CD8-positive, alpha-beta memory T cell (primary cell): ENCODE measurements at regions not wholly inside any gene's neighbourhood (a gene's known extent, or its start where the extent isn't known, plus 50 kb on each side); places are given as distances from the start of the nearest gene placed in this dataset.

Experiments
- CTCF ChIA-PET: fragments of 350-600 bp; sonication (Branson Sonifier 250); formaldehyde crosslinking; loops from one replicate; lab custom pipeline; 2021; ENCODE audit warnings: antibody characterized with exemption; lab: Charles Lee
- POLR2A ChIA-PET: fragments of 350-600 bp; sonication (Branson Sonifier 250); formaldehyde crosslinking; loops from one replicate; lab custom pipeline; 2021; ENCODE audit warnings: antibody characterized with exemption; lab: Charles Lee
- DNase-seq, 5 donors: peaks; one replicate each; pipeline versions ENCODE4 v3.0.0 to v3.0.0-alpha.2; 2020 to 2022; ENCODE audit warnings: mixed read lengths in 1 of 5
- H3K27ac ChIP-seq: one replicate; pipeline ENCODE4 v1.7.0; 2013; ENCODE audit warnings: low read depth, mild to moderate bottlenecking, low read length, moderate library complexity
- H3K27me3 ChIP-seq: 2 replicates; pipeline ENCODE4 v1.7.0; 2013; ENCODE audit warnings: low read length, mild to moderate bottlenecking; ENCODE audit not compliant: insufficient read depth, poor library complexity, severe bottlenecking
- H3K36me3 ChIP-seq: 2 replicates; pipeline ENCODE4 v1.7.0; 2013; ENCODE audit warnings: mild to moderate bottlenecking, low read length, moderate library complexity; ENCODE audit not compliant: insufficient read depth
- H3K4me1 ChIP-seq: 2 replicates; pipeline ENCODE4 v1.7.0; 2013; ENCODE audit warnings: mild to moderate bottlenecking, low read length, moderate library complexity; ENCODE audit not compliant: insufficient read depth
- H3K4me3 ChIP-seq: 2 replicates; pipeline ENCODE4 v1.7.0; 2013; ENCODE audit warnings: mild to moderate bottlenecking, low read length
- H3K9me3 ChIP-seq: 2 replicates; pipeline ENCODE4 v1.7.0; 2013; ENCODE audit warnings: mild to moderate bottlenecking, low read length
- H3K27ac Mint-ChIP-seq, 8 donors: one replicate each; pipeline ENCODE4 v1.8.0; 2020 to 2021; ENCODE audit warnings: mixed read lengths in 8 of 8, mild to moderate bottlenecking in 6 of 8, inconsistent platforms in 3 of 8, moderate library complexity in 3 of 8
- H3K27me3 Mint-ChIP-seq, 2 donors: one replicate each; pipeline ENCODE4 v1.8.0; 2020 to 2021; ENCODE audit warnings: mixed read lengths in 2 of 2, mild to moderate bottlenecking in 1 of 2, moderate library complexity in 1 of 2
- H3K36me3 Mint-ChIP-seq, 3 donors: one replicate each; pipeline ENCODE4 v1.8.0; 2020 to 2021; ENCODE audit warnings: mixed read lengths in 3 of 3, inconsistent platforms in 1 of 3, mild to moderate bottlenecking in 1 of 3
- H3K4me1 Mint-ChIP-seq, 3 donors: one replicate each; pipeline ENCODE4 v1.8.0; 2020 to 2021; ENCODE audit warnings: mixed read lengths in 3 of 3, inconsistent platforms in 1 of 3, mild to moderate bottlenecking in 1 of 3
- H3K4me3 Mint-ChIP-seq, 7 donors: one replicate each; pipeline ENCODE4 v1.8.0; 2020 to 2021; ENCODE audit warnings: mixed read lengths in 7 of 7, mild to moderate bottlenecking in 6 of 7, moderate library complexity in 4 of 7, inconsistent platforms in 2 of 7
- H3K9me3 Mint-ChIP-seq, 5 donors: one replicate each; pipeline ENCODE4 v1.8.0; 2020 to 2022; ENCODE audit warnings: mixed read lengths in 5 of 5, mild to moderate bottlenecking in 3 of 5, moderate library complexity in 2 of 5, inconsistent platforms in 1 of 5

DNA sequence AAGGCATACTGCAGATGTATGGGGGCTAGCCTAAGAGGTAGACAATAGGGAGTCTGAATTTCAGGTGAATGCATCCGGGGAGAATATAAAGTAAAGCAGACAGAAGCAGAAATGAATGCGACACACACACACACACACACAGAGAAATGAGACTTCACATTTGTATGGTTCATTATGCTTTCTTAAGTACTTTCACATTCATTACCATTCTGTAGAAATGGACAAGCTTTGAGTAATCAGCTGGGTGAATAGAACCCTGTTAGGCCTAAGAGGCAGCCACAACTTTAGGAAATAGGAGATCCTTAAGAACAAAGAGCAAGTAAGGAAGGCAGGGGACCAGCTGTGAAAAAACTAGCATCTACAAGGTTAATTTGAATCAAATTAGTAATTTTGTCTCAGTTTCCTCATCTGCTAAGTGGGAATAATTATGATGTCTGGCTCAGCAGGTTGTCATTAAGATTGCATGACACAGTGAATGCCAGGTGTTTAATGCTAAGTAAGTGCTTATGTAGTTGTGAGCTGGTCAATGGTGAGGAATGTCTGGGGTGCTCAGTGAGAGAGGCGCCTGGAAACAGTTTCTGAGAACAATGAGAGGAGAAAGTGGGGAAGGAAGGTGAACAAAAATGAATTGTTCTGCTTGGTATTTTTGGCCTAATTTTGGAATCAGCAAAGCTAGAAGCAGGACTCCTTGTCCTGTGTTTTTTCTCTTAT lies 265.8 kb upstream of the CLINT1 start:
- no peak for DNase-seq
- Mint-ChIP-seq H3K4me1 (no peaks in the 10 kb centered on the region), H3K36me3 (no peaks in the 10 kb centered on the region), H3K27me3 (peaks cover 6 to 20% of the 10 kb centered on the region in 2 donors), H3K27ac (no peak overlapping the region), H3K9me3 (peaks cover 0 to 2% (median 0%) of the 10 kb centered on the region in 5 donors), H3K4me3 (no peak overlapping the region)
- ChIA-PET POLR2A (no interaction called here), CTCF (interaction anchor here (1.5 kb wide), 1 partner anchor 10 kb away, joined by 3 read pairs; no protein-coding TSS in a partner anchor)
- no peaks in the 10 kb centered on the region for H3K27me3 ChIP-seq
- no peaks in the 10 kb centered on the region for H3K9me3 ChIP-seq
- no peaks in the 10 kb centered on the region for H3K36me3 ChIP-seq
- no peak overlapping the region for H3K4me3 ChIP-seq
- H3K27ac ChIP-seq, result no peak overlapping the region
- no peaks in the 10 kb centered on the region for H3K4me1 ChIP-seq

DNA sequence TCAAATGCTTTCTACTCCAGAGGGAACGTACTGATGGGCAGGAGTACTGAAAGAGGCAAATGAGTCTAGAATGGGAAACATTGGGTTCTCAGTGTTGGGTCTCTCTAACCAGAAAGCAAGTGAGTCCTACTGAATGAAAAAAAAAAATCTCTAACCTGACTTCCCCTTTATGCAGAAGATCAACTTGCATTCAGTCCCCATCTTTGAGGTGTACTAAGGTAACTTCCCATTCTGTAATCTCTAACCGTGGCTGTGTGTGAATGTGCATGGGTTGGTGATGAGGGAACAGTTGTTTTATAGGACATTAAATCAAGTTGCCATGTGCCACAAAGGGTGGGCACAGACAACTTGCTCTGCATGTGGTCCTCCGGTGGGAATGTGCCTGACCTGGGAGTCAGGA lies 264.6 kb upstream of the CLINT1 start:
- Histone ChIP-seq H3K36me3 (no peaks in the 10 kb centered on the region), H3K9me3 (no peaks in the 10 kb centered on the region), H3K4me3 (no peak overlapping the region), H3K4me1 (no peaks in the 10 kb centered on the region), H3K27ac (no peak overlapping the region), H3K27me3 (no peaks in the 10 kb centered on the region)
- Mint-ChIP-seq H3K4me3 (no peak overlapping the region), H3K9me3 (peaks cover 0 to 2% (median 0%) of the 10 kb centered on the region in 5 donors), H3K27ac (no peak overlapping the region), H3K4me1 (no peaks in the 10 kb centered on the region), H3K36me3 (no peaks in the 10 kb centered on the region), H3K27me3 (peaks cover 10 to 26% of the 10 kb centered on the region in 2 donors)
- ChIA-PET CTCF (no interaction called here), POLR2A (no interaction called here)
- no peak for DNase-seq

DNA sequence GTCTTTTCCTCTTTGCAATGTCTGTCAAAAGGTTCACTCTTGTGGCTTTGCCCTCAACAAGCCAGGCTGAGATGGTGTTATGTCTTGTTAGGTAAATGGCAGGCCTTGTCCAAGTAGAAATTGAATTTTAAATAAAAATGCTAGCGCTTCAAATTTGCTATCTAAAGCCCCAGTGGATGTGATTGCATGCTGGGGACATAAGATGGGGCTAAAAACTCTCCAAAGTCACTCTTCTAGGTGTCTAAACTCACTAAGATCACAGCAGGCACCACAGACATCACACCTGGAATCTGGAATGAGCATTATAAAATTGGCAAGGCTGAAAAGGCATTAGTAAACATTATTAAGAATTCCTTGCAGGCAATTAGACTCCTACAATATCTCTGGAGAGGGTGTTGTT lies 262.7 kb upstream of the CLINT1 start:
- H3K27ac ChIP-seq, result no peak overlapping the region
- CTCF ChIA-PET, result no interaction called here
- H3K4me1 ChIP-seq, result no peaks in the 10 kb centered on the region
- H3K36me3 Mint-ChIP-seq, result no peaks in the 10 kb centered on the region
- H3K4me3 Mint-ChIP-seq, result no peak overlapping the region
- H3K9me3 ChIP-seq, result no peaks in the 10 kb centered on the region
- H3K4me3 ChIP-seq, result no peak overlapping the region
- H3K27me3 Mint-ChIP-seq, result peaks cover 10 to 29% of the 10 kb centered on the region in 2 donors
- no peaks in the 10 kb centered on the region for H3K27me3 ChIP-seq
- POLR2A ChIA-PET, result interaction anchor here (0.6 kb wide), 1 partner anchor 12 kb away, joined by 9 read pairs; no protein-coding TSS in a partner anchor
- no peaks in the 10 kb centered on the region for H3K36me3 ChIP-seq
- peaks cover 0 to 2% (median 0%) of the 10 kb centered on the region in 5 donors for H3K9me3 Mint-ChIP-seq
- no peaks in the 10 kb centered on the region for H3K4me1 Mint-ChIP-seq
- no peak for DNase-seq
- no peak overlapping the region for H3K27ac Mint-ChIP-seq

DNA sequence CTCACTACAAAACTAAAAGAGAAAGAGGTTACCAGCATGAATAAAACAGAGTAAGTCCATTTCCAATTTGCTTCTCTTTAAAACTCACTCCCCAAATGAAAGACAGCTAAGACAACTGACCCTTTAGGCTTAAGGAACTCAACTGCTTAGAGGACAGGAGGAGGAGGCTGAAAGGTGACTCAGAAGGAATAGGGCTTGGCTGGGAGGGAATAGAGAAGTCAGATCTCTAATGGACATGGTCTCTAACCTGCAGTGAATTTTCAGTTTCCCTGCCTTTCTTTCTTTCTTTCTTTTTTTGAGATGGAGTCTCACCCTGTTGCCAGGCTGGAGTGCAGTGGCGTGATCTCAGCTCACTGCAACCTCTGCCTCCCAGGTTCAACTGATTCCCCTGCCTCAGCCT lies 261.8 kb upstream of the CLINT1 start:
- Histone ChIP-seq H3K4me3 (no peak overlapping the region), H3K27ac (no peak overlapping the region), H3K9me3 (no peaks in the 10 kb centered on the region), H3K36me3 (no peaks in the 10 kb centered on the region), H3K4me1 (no peaks in the 10 kb centered on the region), H3K27me3 (no peaks in the 10 kb centered on the region)
- no peak overlapping the region for H3K4me3 Mint-ChIP-seq
- H3K4me1 Mint-ChIP-seq, result no peaks in the 10 kb centered on the region
- peaks cover 10 to 26% of the 10 kb centered on the region in 2 donors for H3K27me3 Mint-ChIP-seq
- ChIA-PET POLR2A (no interaction called here), CTCF (no interaction called here)
- H3K36me3 Mint-ChIP-seq, result no peaks in the 10 kb centered on the region
- no peak overlapping the region for H3K27ac Mint-ChIP-seq
- DNase-seq, result no peak
- peaks cover 0 to 2% (median 0%) of the 10 kb centered on the region in 5 donors for H3K9me3 Mint-ChIP-seq

DNA sequence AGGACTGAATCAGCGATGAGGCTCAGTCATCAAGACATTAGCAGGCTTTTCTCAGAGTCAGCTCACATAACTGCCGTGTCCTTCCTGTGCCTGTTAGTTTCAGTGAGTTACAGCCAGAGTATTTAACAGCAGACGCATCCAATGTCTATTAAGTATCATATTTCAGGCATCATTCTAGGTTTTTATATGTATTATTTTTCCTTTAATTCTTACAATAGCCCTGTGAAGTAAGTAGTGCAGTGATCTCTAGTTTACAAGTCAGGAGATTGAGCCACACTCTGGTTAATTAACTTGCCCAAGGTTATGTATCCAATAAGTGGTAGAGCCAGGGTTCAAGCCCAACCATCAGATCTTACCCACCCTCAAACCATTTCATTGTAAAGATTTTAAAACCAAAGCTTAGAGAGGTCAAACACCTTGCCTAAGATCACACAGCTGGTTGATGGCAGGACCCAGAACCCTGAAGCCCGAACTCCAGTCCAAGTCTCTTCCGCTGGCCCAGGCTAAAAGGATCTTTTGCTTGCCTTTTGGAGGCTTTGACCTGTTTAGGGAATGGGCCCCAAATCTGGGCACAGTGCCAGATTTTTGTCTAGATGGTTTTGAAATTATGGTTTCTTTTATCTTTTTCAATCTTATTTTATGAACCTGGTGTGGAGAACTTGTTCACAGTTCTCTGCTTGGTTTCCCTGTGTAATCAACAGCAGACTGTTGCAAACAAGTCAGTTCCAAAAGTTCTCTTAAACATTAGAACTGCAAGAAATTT lies 261.2 kb upstream of the CLINT1 start:
- Mint-ChIP-seq H3K4me1 (no peaks in the 10 kb centered on the region), H3K36me3 (no peaks in the 10 kb centered on the region), H3K27me3 (peaks cover 10 to 26% of the 10 kb centered on the region in 2 donors), H3K27ac (no peak overlapping the region), H3K4me3 (no peak overlapping the region), H3K9me3 (peaks cover 0 to 2% (median 0%) of the 10 kb centered on the region in 5 donors)
- DNase-seq, result no peak
- Histone ChIP-seq H3K36me3 (no peaks in the 10 kb centered on the region), H3K27me3 (no peaks in the 10 kb centered on the region), H3K27ac (no peak overlapping the region), H3K9me3 (no peaks in the 10 kb centered on the region), H3K4me3 (no peak overlapping the region), H3K4me1 (no peaks in the 10 kb centered on the region)
- ChIA-PET CTCF (no interaction called here), POLR2A (no interaction called here)

DNA sequence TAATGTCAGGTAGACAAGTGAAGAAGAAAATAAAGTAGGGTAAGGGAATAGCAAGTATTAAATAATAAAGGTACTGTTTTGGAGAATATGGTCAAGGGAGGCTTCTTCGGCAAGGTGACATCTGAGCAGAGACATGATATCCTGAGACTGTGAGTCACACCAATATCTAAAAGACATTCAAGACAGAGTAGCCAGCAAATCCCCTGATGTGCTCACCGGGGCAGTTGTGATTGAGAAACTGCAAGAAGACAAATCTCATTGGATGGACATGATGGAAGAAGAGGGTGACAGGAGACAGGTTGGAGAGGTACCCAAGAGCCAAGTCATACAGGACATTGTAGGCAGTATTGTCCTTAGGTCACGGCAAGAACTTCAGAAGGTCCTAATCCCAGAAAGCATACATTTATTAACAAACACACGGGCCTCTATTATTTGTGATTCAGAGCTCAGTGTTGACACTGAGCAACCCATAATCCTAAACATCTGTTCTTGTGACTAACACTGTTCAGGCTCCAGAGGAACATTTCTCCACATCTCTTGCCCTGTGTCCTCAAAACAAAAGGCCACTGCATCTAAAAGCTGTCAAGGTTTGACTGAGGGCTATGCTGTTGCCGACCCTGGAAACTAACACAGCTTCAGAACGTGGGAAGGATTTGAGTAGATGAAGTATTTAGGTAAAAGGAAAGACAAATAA lies 258.7 kb upstream of the CLINT1 start:
- Histone ChIP-seq H3K4me1 (no peaks in the 10 kb centered on the region), H3K36me3 (no peaks in the 10 kb centered on the region), H3K4me3 (no peak overlapping the region), H3K9me3 (no peaks in the 10 kb centered on the region), H3K27ac (no peak overlapping the region), H3K27me3 (no peaks in the 10 kb centered on the region)
- peaks cover 16 to 35% of the 10 kb centered on the region in 2 donors for H3K27me3 Mint-ChIP-seq
- no peak overlapping the region for H3K27ac Mint-ChIP-seq
- POLR2A ChIA-PET, result no interaction called here
- DNase-seq, result no peak
- no peak overlapping the region for H3K4me3 Mint-ChIP-seq
- no peaks in the 10 kb centered on the region for H3K36me3 Mint-ChIP-seq
- no peaks in the 10 kb centered on the region for H3K4me1 Mint-ChIP-seq
- no peaks in the 10 kb centered on the region for H3K9me3 Mint-ChIP-seq
- CTCF ChIA-PET, result no interaction called here

DNA sequence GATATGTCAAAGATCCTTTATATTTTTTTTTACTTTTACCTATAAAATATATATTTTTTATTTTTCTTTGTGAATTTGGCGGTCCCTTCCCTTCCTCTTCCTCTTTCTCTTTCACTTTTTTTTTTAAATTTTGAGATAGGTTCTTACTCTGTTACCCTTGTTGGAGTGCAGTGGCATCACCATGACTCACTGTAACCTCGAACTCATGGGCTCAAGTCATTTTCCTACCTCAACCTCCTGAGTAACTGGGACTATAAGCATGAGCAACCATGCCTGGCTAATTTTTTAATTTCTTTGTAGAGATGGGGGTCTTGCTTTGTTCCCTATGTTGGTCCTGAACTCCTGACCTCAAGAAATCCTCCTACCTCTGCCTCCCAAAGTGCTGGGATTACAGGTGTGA lies 258.0 kb upstream of the CLINT1 start:
- H3K4me3 ChIP-seq, result no peak overlapping the region
- H3K4me1 Mint-ChIP-seq, result no peaks in the 10 kb centered on the region
- H3K36me3 ChIP-seq, result no peaks in the 10 kb centered on the region
- ChIA-PET POLR2A (no interaction called here), CTCF (no interaction called here)
- H3K36me3 Mint-ChIP-seq, result no peaks in the 10 kb centered on the region
- no peaks in the 10 kb centered on the region for H3K9me3 Mint-ChIP-seq
- H3K27ac ChIP-seq, result no peak overlapping the region
- no peak overlapping the region for H3K27ac Mint-ChIP-seq
- H3K27me3 Mint-ChIP-seq, result peaks cover 16 to 38% of the 10 kb centered on the region in 2 donors
- H3K4me1 ChIP-seq, result no peaks in the 10 kb centered on the region
- H3K4me3 Mint-ChIP-seq, result no peak overlapping the region
- H3K9me3 ChIP-seq, result no peaks in the 10 kb centered on the region
- no peaks in the 10 kb centered on the region for H3K27me3 ChIP-seq
- DNase-seq, result no peak

DNA sequence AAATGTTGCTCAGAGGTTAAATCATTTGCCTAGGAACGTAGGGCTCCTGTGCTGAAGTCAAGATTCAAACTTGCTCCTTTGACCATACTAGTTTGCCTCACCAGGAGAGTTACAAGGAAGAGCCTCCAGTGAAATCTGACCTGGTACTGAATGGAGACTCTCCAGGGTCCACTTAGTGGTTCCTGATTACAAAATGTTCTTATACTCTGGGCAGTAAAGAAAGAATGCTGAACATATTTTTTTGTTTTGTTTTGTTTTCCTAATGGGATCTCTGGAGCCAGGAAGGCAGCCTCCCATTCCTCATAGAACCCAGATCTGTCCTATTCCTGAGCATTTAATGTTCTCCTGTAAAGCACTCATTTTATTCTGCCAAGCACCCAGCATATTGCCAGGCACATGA lies 256.5 kb upstream of the CLINT1 start:
- H3K27me3 Mint-ChIP-seq, result peaks cover 15 to 41% of the 10 kb centered on the region in 2 donors
- Histone ChIP-seq H3K27ac (no peak overlapping the region), H3K4me1 (no peaks in the 10 kb centered on the region), H3K36me3 (no peaks in the 10 kb centered on the region), H3K4me3 (no peak overlapping the region), H3K9me3 (no peaks in the 10 kb centered on the region), H3K27me3 (no peaks in the 10 kb centered on the region)
- H3K36me3 Mint-ChIP-seq, result no peaks in the 10 kb centered on the region
- H3K4me3 Mint-ChIP-seq, result no peak overlapping the region
- DNase-seq, result no peak
- CTCF ChIA-PET, result interaction anchor here (1.7 kb wide), 1 partner anchor 10 kb away, joined by 3 read pairs; no protein-coding TSS in a partner anchor
- POLR2A ChIA-PET, result no interaction called here
- H3K27ac Mint-ChIP-seq, result no peak overlapping the region
- no peaks in the 10 kb centered on the region for H3K9me3 Mint-ChIP-seq
- no peaks in the 10 kb centered on the region for H3K4me1 Mint-ChIP-seq
